22Rv1 (cell line): ENCODE measurements at regions not wholly inside any gene's neighbourhood (a gene's known extent, or its start where the extent isn't known, plus 50 kb on each side); places are given as distances from the start of the nearest gene placed in this dataset.

Experiments used
- ZFX ChIP-seq: fragments of 450-650 bp; IDR thresholded peaks from 2 replicates; pipeline ENCODE4 v1.6.1; 2017; ENCODE audit warnings: antibody characterized with exemption, borderline replicate concordance
- TF ChIP-seq, protein P1 (sequence below): fragments of 450-650 bp; IDR thresholded peaks from 2 replicates; pipeline ENCODE4 v1.5.1; 2017; ENCODE audit warnings: mild to moderate bottlenecking

DNA sequence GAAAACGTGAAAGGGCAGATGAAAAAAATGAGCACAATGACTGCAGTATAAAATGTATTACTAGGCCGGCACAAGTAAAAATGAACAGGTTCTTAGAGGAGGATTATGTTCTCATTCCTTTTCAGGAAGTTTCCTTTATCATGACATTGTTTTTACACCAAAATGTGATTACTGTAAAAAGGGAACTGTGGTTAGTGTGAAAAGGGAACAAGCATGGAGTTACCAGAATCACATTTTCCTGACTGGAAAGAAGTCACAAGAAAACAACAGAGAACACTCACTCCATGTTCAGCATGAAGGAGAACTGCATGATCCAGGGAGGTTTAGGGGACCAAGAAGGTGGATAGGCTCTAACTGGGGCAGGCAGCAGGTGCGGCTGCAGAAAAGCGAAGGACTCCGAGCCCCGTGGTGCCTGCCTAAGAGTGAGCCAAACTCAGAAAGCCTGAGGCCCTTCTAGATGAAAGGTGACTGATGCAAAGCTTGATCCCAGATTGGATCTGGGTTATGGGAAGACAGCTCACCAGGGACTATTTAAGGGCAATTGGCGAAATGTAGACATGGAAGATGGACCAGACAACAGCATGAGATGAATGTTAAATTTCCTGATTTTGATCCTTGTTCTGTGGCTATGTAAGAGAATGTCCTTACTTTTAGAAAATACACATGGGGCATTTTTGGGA lies 77.3 kb downstream of the CCR1 start:
- TF ChIP-seq, protein P1, sequence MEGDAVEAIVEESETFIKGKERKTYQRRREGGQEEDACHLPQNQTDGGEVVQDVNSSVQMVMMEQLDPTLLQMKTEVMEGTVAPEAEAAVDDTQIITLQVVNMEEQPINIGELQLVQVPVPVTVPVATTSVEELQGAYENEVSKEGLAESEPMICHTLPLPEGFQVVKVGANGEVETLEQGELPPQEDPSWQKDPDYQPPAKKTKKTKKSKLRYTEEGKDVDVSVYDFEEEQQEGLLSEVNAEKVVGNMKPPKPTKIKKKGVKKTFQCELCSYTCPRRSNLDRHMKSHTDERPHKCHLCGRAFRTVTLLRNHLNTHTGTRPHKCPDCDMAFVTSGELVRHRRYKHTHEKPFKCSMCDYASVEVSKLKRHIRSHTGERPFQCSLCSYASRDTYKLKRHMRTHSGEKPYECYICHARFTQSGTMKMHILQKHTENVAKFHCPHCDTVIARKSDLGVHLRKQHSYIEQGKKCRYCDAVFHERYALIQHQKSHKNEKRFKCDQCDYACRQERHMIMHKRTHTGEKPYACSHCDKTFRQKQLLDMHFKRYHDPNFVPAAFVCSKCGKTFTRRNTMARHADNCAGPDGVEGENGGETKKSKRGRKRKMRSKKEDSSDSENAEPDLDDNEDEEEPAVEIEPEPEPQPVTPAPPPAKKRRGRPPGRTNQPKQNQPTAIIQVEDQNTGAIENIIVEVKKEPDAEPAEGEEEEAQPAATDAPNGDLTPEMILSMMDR, result no peak
- no peak for TF ChIP-seq ZFX
